ENCODE measurements at regions not wholly inside any gene's neighbourhood (a gene's known extent, or its start where the extent isn't known, plus 50 kb on each side); places are given as distances from the start of the nearest gene placed in this dataset.

GRCh38 chr3:70800951-70801350 lies 488.5 kb upstream of the MDFIC2 start:
- no peak for DNase-seq (ENCODE audit: low read depth)

- no peak for DNase-seq (ENCODE audit: low read depth)
Observed at GRCh38 chr3:70789878-70790277, 477.4 kb upstream of the MDFIC2 start.

GRCh38 chr3:70780790-70781189 lies 468.4 kb upstream of the MDFIC2 start:
- DNase-seq (ENCODE audit: low read depth), result no peak

- no peak for DNase-seq (ENCODE audit: low read depth)
Observed at GRCh38 chr3:70779296-70779695, 466.9 kb upstream of the MDFIC2 start.

- DNase-seq (ENCODE audit: low read depth), result no peak
Observed at GRCh38 chr3:70776081-70776480, 463.6 kb upstream of the MDFIC2 start.

- DNase-seq (ENCODE audit: low read depth), result no peak
Observed at GRCh38 chr3:70775257-70775656, 462.8 kb upstream of the MDFIC2 start.

- DNase-seq (ENCODE audit: low read depth), result no peak
Observed at GRCh38 chr3:70774641-70775040, 462.2 kb upstream of the MDFIC2 start.

GRCh38 chr3:70771426-70772147 lies 459.1 kb upstream of the MDFIC2 start:
- peak; percentile 2 for DNase-seq (ENCODE audit: low read depth)

GRCh38 chr3:70770650-70771049 lies 458.2 kb upstream of the MDFIC2 start:
- DNase-seq (ENCODE audit: low read depth), result no peak

GRCh38 chr3:70766301-70766700 lies 453.9 kb upstream of the MDFIC2 start:
- DNase-seq (ENCODE audit: low read depth), result no peak

GRCh38 chr3:70763894-70764293 lies 451.5 kb upstream of the MDFIC2 start:
- no peak for DNase-seq (ENCODE audit: low read depth)

- DNase-seq (ENCODE audit: low read depth), result no peak
Observed at GRCh38 chr3:70757658-70758057, 445.2 kb upstream of the MDFIC2 start.

GRCh38 chr3:70755526-70755925 lies 443.1 kb upstream of the MDFIC2 start:
- no peak for DNase-seq (ENCODE audit: low read depth)

- no peak for DNase-seq (ENCODE audit: low read depth)
Observed at GRCh38 chr3:70754314-70754713, 441.9 kb upstream of the MDFIC2 start.

- DNase-seq (ENCODE audit: low read depth), result no peak
Observed at GRCh38 chr3:70753572-70753971, 441.1 kb upstream of the MDFIC2 start.

GRCh38 chr3:70752051-70752450 lies 439.6 kb upstream of the MDFIC2 start:
- DNase-seq (ENCODE audit: low read depth), result no peak

- DNase-seq (ENCODE audit: low read depth), result no peak
Observed at GRCh38 chr3:70749122-70749521, 436.7 kb upstream of the MDFIC2 start.

GRCh38 chr3:70748593-70748992 lies 436.2 kb upstream of the MDFIC2 start:
- no peak for DNase-seq (ENCODE audit: low read depth)

- DNase-seq (ENCODE audit: low read depth), result no peak
Observed at GRCh38 chr3:70747847-70748246, 435.4 kb upstream of the MDFIC2 start.

GRCh38 chr3:70744536-70744935 lies 432.1 kb upstream of the MDFIC2 start:
- DNase-seq (ENCODE audit: low read depth), result no peak

GRCh38 chr3:70743754-70744153 lies 431.3 kb upstream of the MDFIC2 start:
- no peak for DNase-seq (ENCODE audit: low read depth)

- DNase-seq (ENCODE audit: low read depth), result no peak
Observed at GRCh38 chr3:70742081-70742480, 429.6 kb upstream of the MDFIC2 start.

- DNase-seq (ENCODE audit: low read depth), result no peak
Observed at GRCh38 chr3:70740872-70741271, 428.4 kb upstream of the MDFIC2 start.

GRCh38 chr3:70740071-70740470 lies 427.6 kb upstream of the MDFIC2 start:
- no peak for DNase-seq (ENCODE audit: low read depth)

Data from M059J (cell line).